Mesodermal cell (in vitro differentiated cells): ENCODE measurements at regions not wholly inside any gene's neighbourhood (a gene's known extent, or its start where the extent isn't known, plus 50 kb on each side); places are given as distances from the start of the nearest gene placed in this dataset.

ENCODE experiments used
- H3K27ac ChIP-seq: 2 replicates; pipeline ENCODE4 v1.7.0; 2013; ENCODE audit warnings: mild to moderate bottlenecking, low read depth, low read length, moderate library complexity; ENCODE audit not compliant: severe bottlenecking
- H3K36me3 ChIP-seq: 2 replicates; pipeline ENCODE4 v1.7.1; 2013; ENCODE audit warnings: mild to moderate bottlenecking, low read length, moderate library complexity; ENCODE audit not compliant: control insufficient read depth, insufficient read depth
- H3K4me1 ChIP-seq: one replicate; pipeline ENCODE4 v1.7.1; 2013; ENCODE audit warnings: mild to moderate bottlenecking, low read length; ENCODE audit not compliant: insufficient read depth, control insufficient read depth, poor library complexity, severe bottlenecking
- H3K4me3 ChIP-seq: 2 replicates; pipeline ENCODE4 v1.7.0; 2013; ENCODE audit warnings: low read length, control low read depth, mild to moderate bottlenecking; ENCODE audit not compliant: insufficient read depth, poor library complexity, severe bottlenecking; ENCODE audit errors: extremely low read depth
- H3K9me3 ChIP-seq: 2 replicates; pipeline ENCODE4 v1.7.1; 2013; ENCODE audit warnings: mild to moderate bottlenecking, low read length, moderate library complexity; ENCODE audit not compliant: control insufficient read depth
- WGBS, 2 experiments: methylation state at CpG; one replicate each; pipeline ENCODE4 v1.1.5; 2013; ENCODE audit warnings: missing lambda C conversion rate in 2 of 2; ENCODE audit not compliant: insufficient coverage in 2 of 2; 5-methylcytosine and 5-hydroxymethylcytosine counted together

DNA sequence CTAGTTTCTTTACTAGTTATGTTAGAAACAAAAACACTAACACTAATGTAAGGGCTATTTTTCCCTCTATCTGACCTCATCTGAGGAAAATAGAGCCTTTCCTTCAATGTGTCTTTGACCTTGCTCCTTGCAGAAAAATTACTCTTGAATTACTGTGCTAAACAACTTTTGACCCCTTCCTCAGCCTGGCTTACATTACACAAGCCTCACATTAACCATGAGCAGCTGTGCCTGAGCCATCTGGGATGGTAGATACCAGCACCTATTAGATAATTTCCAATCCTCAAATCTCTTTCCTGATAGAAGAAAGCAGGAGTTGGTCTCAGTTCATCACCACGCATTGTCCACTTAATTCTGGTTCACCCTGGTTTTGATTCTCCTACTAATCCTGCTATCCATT, 134.4 kb upstream of the NCAM1 start:
- 100% methylated on average over 1 of the region's 1 CpG for WGBS, 2 experiments
- H3K27ac ChIP-seq: no peak overlapping the region
- no peaks in the 10 kb centered on the region for H3K36me3 ChIP-seq
- no peaks in the 10 kb centered on the region for H3K4me1 ChIP-seq
- no peak overlapping the region for H3K4me3 ChIP-seq
- no peaks in the 10 kb centered on the region for H3K9me3 ChIP-seq

DNA sequence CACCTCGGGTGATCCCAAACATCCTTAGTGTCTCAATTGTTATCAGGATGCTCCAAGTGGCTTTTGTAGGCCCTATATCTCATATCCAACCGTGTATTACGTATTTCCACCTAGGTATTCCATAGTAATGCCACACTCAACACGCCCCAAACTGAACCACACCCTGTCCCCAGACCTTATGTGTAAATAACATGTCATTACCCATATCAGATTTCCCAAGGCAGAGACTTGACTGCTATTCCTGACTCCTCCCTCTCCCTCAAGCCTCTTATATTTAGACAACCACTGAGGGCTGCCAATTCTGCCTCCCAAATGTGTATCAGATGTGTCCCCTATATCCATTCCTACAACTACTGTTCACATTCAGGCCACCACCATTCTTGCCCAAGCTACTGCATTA, 132.8 kb upstream of the NCAM1 start:
- H3K36me3 ChIP-seq: no peaks in the 10 kb centered on the region
- 89 to 97% methylated on average over 3 to 4 of the region's 4 CpGs for WGBS, 2 experiments

DNA sequence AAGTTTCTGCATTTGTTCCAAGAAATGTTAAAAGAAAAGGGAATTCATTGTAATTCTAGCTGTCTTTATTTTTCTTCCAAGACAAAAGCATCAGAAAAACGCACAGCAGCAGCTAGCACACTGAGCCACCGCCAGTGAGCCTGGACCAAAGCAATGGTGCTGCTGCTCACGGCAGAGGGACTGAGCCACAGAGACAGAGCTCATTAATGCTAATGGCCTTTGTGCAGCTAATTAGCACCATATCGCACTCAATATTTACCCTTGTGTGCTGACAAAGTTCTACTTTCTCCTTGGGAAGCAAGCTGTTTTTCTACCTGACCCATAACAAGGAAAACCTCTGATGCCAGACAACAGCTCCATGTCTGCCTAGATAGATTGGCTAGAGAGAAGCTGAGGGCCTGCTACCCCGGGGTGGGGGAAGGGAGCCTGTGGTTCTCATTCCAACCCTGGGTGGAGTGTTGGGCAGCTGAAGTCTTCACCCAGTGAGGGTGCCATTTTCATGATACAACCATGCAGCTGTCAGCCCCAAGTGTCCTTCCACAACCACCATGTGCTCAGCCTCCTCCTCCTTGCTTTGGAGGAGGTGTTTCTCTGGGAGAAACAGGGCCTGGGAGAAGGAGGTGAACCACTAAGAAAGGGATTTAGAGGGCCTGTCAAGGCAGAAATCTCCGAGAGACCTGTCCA, 131.1 kb upstream of the NCAM1 start:
- Histone ChIP-seq H3K36me3 (no peaks in the 10 kb centered on the region), H3K9me3 (no peaks in the 10 kb centered on the region), H3K27ac (no peak overlapping the region), H3K4me3 (no peak overlapping the region), H3K4me1 (peaks cover 9% of the 10 kb centered on the region)
- 83 to 93% methylated on average over 3 to 5 of the region's 6 CpGs for WGBS, 2 experiments

More for the DNA sequence above, 132.8 kb upstream of the NCAM1 start:
- H3K4me1 ChIP-seq: no peaks in the 10 kb centered on the region
- no peak overlapping the region for H3K4me3 ChIP-seq
- no peaks in the 10 kb centered on the region for H3K9me3 ChIP-seq
- no peak overlapping the region for H3K27ac ChIP-seq

DNA sequence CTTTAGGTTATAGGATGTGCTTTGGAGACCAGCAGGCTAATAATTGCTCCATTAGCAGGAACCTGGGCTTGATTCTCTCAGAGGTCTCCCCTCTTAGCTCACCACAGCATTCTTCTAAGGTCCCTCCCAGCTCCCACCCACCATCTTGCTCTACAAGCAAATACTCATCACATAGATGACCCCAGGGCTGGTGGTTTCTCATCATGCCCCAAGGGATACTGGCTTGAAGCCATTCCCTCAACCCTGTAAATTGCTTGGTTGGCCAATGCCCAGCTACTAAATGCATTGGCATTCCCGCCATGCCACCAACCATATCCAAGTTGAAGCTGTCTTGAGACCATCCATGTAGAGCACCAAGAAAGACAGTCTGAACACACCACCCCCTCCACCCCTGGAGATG, 130.2 kb upstream of the NCAM1 start:
- no peaks in the 10 kb centered on the region for H3K36me3 ChIP-seq
- H3K4me3 ChIP-seq: no peak overlapping the region
- H3K27ac ChIP-seq: no peak overlapping the region
- no peaks in the 10 kb centered on the region for H3K9me3 ChIP-seq
- WGBS, 2 experiments: 86% methylated on average over 1 of the region's 1 CpG; no CpG with 5 or more reads in 1 of the 2 experiments
- peaks cover 9% of the 10 kb centered on the region for H3K4me1 ChIP-seq

DNA sequence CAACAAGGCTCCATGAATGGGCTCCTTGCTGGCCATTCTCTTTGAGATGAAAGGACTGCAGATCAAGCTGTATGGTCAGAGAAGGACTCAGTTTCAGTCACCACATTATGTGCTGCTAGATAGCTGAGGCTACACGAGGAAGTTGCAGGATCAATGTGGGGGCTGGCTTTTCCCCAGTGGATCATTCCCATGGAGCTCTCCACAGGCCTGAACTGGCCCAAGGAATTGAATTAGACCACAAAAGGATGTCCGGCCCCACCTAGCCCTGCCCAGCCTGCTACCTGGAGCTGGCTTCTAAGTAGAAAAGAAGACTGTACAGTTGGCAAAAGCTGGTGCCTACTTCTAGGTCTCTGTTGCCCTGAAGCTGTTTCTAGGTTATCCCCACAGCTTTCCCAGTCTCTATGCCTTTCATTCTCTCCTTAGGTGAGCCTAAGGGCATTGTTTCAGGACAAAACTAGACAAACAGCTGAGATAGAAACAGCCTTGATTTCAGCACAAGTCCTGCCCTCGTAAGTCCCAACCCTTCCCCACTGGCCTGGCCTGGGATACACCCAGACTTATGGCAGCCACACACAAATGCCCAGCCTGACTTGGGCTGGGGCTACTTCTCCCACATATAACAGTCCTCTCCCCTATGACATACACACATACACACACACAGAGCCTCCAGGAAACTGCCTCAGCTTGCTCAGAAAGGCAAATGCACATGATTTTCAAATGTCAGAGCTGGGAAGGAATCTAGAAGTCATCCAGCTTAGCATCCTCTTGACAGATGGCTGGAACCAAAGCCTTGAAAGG, 129.1 kb upstream of the NCAM1 start:
- 84 to 86% methylated on average over 3 of the region's 3 CpGs for WGBS, 2 experiments
- Histone ChIP-seq H3K4me1 (peaks cover 9% of the 10 kb centered on the region), H3K27ac (no peak overlapping the region), H3K9me3 (no peaks in the 10 kb centered on the region), H3K4me3 (no peak overlapping the region), H3K36me3 (no peaks in the 10 kb centered on the region)

DNA sequence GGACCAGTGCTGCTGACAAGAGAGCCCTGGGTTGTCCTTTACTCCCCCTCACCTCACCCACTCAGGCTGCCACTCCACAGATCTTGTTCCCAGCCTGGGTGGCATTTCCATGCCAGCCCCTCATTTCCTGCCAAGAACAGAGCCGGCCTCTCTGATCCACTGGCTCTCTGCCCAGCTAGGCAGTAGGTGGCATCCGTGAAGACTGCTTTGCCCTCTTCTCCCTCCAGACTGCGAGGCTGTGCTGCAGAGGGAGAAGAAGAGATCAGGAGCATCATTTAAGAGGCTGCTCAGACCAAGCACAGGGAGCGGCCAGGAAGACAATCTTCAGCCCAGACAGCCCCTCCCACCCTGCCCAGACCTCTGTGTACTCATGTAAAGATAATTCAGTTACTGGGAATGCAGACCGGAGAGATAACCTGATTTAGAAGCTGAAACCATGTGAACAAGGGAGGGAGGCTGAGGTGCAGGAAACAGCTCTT, 126.9 kb upstream of the NCAM1 start:
- peaks cover 9% of the 10 kb centered on the region for H3K4me1 ChIP-seq
- H3K36me3 ChIP-seq: no peaks in the 10 kb centered on the region
- 78 to 85% methylated on average over 3 of the region's 5 CpGs for WGBS, 2 experiments
- no peaks in the 10 kb centered on the region for H3K9me3 ChIP-seq
- no peak overlapping the region for H3K4me3 ChIP-seq
- no peak overlapping the region for H3K27ac ChIP-seq

DNA sequence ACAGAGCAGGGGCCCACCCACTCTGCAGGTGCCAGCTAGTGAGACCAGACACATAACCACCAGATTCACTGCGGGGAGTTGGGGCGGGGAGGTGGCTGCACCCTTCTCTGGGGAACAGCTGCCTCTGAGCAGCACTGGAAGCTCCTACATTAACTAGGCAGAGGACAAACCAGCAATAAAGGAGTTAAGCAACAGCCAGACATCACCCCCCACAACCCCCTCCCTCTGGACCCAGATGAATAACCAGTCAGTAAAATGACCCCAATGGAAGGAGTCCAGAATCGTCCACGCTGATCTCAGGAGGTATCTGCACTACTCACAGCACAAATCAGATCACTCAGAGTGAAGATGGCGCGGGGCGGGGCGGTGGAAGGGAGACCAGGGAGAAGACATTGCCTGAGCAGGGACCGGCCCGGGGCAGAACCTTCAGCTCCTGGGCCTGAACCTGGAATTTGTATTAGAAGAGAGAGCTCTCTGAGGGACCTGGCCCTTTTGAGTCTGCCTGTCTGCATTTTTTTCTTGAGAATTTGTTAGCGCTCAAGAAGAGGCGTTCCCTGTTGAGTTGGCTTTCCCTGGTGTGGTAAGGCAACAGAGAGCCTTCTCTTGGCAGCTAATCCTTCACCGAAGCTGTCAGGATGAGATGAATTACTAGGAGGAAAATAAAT, 125.5 kb upstream of the NCAM1 start:
- Histone ChIP-seq H3K27ac (no peak overlapping the region), H3K4me1 (peaks cover 9% of the 10 kb centered on the region), H3K36me3 (no peaks in the 10 kb centered on the region), H3K9me3 (no peaks in the 10 kb centered on the region), H3K4me3 (no peak overlapping the region)
- WGBS, 2 experiments: 86 to 88% methylated on average over 10 to 12 of the region's 13 CpGs

DNA sequence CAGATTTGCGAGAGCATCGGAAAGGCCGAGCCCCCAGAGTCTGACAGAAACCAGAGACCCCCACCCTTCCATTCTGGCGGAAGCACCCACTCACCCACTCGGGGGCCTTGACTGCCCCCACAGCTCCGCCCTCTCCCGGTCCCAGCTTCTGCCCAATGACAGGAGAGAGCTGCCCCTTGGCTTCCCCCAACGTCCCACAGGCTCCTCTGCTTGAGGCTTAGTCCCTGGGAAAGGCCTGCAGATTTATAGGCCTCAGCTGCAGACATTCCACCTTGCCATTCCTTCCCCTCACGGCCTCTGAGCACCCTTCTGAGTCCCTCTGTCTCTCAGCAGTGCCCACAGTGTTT, 125.0 kb upstream of the NCAM1 start:
- H3K4me1 ChIP-seq: peaks cover 9% of the 10 kb centered on the region
- H3K36me3 ChIP-seq: no peaks in the 10 kb centered on the region
- 80 to 98% methylated on average over 7 of the region's 9 CpGs for WGBS, 2 experiments
- no peak overlapping the region for H3K4me3 ChIP-seq
- H3K27ac ChIP-seq: no peak overlapping the region
- H3K9me3 ChIP-seq: no peaks in the 10 kb centered on the region

DNA sequence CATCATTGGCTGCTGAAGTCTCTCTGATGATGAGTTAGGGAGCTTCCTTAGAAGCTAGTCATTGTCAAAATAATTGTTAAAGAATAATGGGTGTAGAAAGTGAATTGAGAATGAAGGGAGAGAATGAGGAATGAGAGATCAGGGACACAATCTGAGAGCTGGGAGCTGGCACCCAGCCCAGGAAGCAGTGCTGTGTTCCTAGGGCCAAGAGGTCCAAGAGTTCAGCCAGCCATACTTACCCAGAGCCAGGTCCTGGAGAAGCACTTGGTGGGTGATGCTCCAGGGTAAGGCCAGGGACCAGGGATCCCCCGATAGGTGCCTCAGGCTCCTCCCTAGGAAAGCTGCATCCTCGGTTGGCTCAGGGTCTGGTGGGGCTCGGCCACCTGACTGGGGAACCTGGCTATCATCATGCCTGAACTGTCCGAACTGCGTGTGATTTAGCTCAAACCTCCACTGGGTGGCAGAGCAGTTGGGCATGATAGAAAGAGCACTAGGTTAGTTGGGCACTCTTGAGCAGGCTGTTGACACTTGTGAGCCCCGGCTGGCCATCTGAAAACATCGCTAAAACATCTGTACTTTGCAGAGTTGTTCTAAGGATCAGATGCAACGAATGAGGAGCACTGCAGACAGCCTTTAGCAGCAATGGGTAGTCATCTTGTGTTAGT, 123.9 kb upstream of the NCAM1 start:
- 89 to 98% methylated on average over 7 to 8 of the region's 8 CpGs for WGBS, 2 experiments
- Histone ChIP-seq H3K36me3 (no peaks in the 10 kb centered on the region), H3K27ac (no peak overlapping the region), H3K4me1 (peaks cover 9% of the 10 kb centered on the region), H3K9me3 (no peaks in the 10 kb centered on the region), H3K4me3 (no peak overlapping the region)

DNA sequence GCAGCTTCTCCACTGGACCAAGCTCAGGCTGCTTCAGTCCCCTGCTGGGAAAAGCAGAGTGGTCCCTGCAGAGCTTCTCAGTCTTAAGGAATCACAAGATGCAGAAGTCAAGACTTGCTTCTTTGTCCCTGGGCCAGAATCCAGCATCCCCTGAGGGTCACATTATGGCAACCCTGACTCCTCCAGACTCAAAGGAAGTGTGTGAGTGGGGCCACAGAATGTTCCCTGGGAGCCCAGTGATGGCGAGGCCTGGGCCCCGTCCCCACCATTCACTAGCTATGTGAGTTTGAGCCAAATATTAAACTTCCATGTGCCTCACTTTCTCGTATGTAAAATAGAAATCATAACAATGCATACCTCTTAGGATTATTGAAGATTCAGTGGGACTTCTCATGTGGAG, 122.2 kb upstream of the NCAM1 start:
- WGBS, 2 experiments: 67% methylated on average over 2 of the region's 3 CpGs; no CpG with 5 or more reads in 1 of the 2 experiments
- H3K4me3 ChIP-seq: no peak overlapping the region

More for the DNA sequence above, 122.2 kb upstream of the NCAM1 start:
- Histone ChIP-seq H3K4me1 (peaks cover 8% of the 10 kb centered on the region), H3K9me3 (no peaks in the 10 kb centered on the region), H3K36me3 (no peaks in the 10 kb centered on the region), H3K27ac (no peak overlapping the region)
